MCF 10A (cell line): ENCODE measurements at regions not wholly inside any gene's neighbourhood (a gene's known extent, or its start where the extent isn't known, plus 50 kb on each side); places are given as distances from the start of the nearest gene placed in this dataset.

Experiments
- BruUV-seq: library from RNA; stranded (reverse); fragments of 400-500 nt; replicated peaks from 2 replicates; lab custom pipeline; 2021; lab: Mats Ljungman, UMichigan
- CTCF ChIA-PET: fragments of 300-600 bp; sonication (Branson Sonifier 250); formaldehyde crosslinking; extraction: SDS; loops from one replicate; lab custom pipeline; 2021; ENCODE audit warnings: antibody characterized with exemption, inconsistent platforms; lab: Yijun Ruan, JAX
- POLR2A ChIA-PET: fragments of 300-600, 350-650 bp; sonication (Branson Sonifier 250); formaldehyde crosslinking; extraction: SDS; loops from one replicate; lab custom pipeline; 2020; ENCODE audit warnings: antibody characterized with exemption, inconsistent platforms; lab: Yijun Ruan, JAX
- DNase-seq: peaks from one replicate; pipeline ENCODE4 v3.0.0-alpha.2; 2018; ENCODE audit not compliant: unreplicated experiment
- H3K27ac Mint-ChIP-seq: one replicate; pipeline ENCODE4 v1.8.0; 2022; ENCODE audit warnings: mild to moderate bottlenecking, low read depth, mixed read lengths; ENCODE audit not compliant: unreplicated experiment
- H3K27me3 Mint-ChIP-seq: one replicate; pipeline ENCODE4 v1.8.0; 2022; ENCODE audit warnings: mixed read lengths; ENCODE audit not compliant: insufficient read depth, unreplicated experiment
- H3K36me3 Mint-ChIP-seq: one replicate; pipeline ENCODE4 v1.8.0; 2022; ENCODE audit warnings: mild to moderate bottlenecking, moderate library complexity, mixed read lengths; ENCODE audit not compliant: insufficient read depth, unreplicated experiment
- H3K4me1 Mint-ChIP-seq: one replicate; pipeline ENCODE4 v1.8.0; 2022; ENCODE audit warnings: mixed read lengths; ENCODE audit not compliant: insufficient read depth, unreplicated experiment
- H3K4me3 Mint-ChIP-seq: one replicate; pipeline ENCODE4 v1.8.0; 2022; ENCODE audit warnings: mild to moderate bottlenecking, moderate library complexity, mixed read lengths; ENCODE audit not compliant: unreplicated experiment
- H3K9me3 Mint-ChIP-seq: one replicate; pipeline ENCODE4 v1.8.0; 2022; ENCODE audit warnings: mixed read lengths; ENCODE audit not compliant: unreplicated experiment
- intact Hi-C: fragments of 100-400 bp; cut with micrococcal nuclease; formaldehyde crosslinking; loops from 2 replicates; pipeline ENCODE4 v1.14.1; 2022
- TF ChIP-seq, protein P1 (sequence below): fragments of 200-600 bp; IDR thresholded peaks from one replicate; pipeline ENCODE4 v1.8.0; 2022; ENCODE audit warnings: antibody characterized with exemption, mild to moderate bottlenecking; ENCODE audit not compliant: unreplicated experiment

DNA sequence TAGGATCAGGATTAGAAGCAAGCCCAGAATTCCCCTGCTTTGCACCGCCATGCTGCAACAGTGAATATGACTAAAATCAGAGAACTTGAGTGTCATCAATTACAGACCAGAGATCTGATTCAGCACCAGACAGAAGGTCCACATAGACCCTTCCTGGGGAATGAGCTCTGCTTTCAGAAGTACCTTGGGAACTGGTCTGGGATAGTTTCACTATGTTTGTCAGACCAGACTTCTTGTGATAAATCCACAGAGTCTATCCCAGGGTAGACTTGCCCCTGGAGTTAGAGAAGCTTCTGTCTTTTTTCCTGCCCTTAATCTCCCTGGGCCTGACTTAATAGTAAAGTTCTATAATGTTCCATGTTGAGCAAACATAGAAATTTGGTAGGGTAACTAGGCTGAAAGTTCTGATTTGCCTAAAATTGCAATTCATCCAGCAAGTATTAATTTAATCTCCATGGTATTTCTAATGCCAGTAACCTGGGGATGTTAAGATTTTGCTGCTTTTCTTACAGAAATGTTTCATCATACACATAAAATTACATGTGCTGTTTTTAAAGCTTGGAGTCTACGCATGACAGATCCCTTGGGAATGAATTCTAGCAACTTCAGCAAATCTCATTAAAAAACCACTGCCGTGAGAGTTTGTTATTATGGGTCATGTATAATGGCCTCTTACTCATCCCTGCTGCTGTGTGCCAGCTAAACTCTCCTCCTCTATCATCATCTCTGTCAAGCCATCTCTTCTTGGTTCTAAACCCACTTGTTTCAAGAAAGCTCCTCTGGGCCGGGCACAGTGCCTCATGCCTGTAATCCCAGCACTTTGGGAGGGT lies 61.3 kb upstream of the METAP2 start:
- Mint-ChIP-seq H3K27me3 (no peaks in the 10 kb centered on the region), H3K4me3 (no peak overlapping the region), H3K4me1 (no peaks in the 10 kb centered on the region), H3K36me3 (peaks cover 4% of the 10 kb centered on the region), H3K27ac (peak overlapping the region; percentile 27), H3K9me3 (no peaks in the 10 kb centered on the region)
- CTCF ChIA-PET = interaction anchor here (0.6 to 0.7 kb wide), 3 partner anchors 11 to 1992 kb away, joined by 3 read pairs; no protein-coding TSS in a partner anchor
- TF ChIP-seq, protein P1, sequence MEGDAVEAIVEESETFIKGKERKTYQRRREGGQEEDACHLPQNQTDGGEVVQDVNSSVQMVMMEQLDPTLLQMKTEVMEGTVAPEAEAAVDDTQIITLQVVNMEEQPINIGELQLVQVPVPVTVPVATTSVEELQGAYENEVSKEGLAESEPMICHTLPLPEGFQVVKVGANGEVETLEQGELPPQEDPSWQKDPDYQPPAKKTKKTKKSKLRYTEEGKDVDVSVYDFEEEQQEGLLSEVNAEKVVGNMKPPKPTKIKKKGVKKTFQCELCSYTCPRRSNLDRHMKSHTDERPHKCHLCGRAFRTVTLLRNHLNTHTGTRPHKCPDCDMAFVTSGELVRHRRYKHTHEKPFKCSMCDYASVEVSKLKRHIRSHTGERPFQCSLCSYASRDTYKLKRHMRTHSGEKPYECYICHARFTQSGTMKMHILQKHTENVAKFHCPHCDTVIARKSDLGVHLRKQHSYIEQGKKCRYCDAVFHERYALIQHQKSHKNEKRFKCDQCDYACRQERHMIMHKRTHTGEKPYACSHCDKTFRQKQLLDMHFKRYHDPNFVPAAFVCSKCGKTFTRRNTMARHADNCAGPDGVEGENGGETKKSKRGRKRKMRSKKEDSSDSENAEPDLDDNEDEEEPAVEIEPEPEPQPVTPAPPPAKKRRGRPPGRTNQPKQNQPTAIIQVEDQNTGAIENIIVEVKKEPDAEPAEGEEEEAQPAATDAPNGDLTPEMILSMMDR = no peak
- no TSS peak for BruUV-seq
- POLR2A ChIA-PET = interaction anchor here (0.7 to 2.9 kb wide), 8 partner anchors 10 to 64 kb away, joined by 3 to 37 read pairs (median 5); partner anchors contain the start of gene METAP2
- peak; percentile 78 for DNase-seq
- intact Hi-C loops = loop anchor here (10.0 kb wide), 1 partner anchor 1598 kb away; no protein-coding TSS in a partner anchor

- CTCF ChIA-PET = no interaction called here
- POLR2A ChIA-PET = interaction anchor here (1.0 to 2.9 kb wide), 3 partner anchors 14 to 61 kb away, joined by 3 to 37 read pairs (median 33); partner anchors contain the start of gene METAP2
- H3K27me3 Mint-ChIP-seq = no peaks in the 10 kb centered on the region
- H3K4me3 Mint-ChIP-seq = no peak overlapping the region
- H3K4me1 Mint-ChIP-seq = no peaks in the 10 kb centered on the region
- no peaks in the 10 kb centered on the region for H3K9me3 Mint-ChIP-seq
- no peak for DNase-seq
- peaks cover 4% of the 10 kb centered on the region for H3K36me3 Mint-ChIP-seq
- intact Hi-C loops = loop anchor here (10.0 kb wide), 1 partner anchor 1599 kb away; no protein-coding TSS in a partner anchor
- TF ChIP-seq, protein P1 = no peak
- no peak overlapping the region for H3K27ac Mint-ChIP-seq
- no TSS peak for BruUV-seq
These were observed 60.4 kb upstream of the METAP2 start for GRCh38 chr12:95413576-95413975.

GRCh38 chr12:95415451-95415850 lies 58.5 kb upstream of the METAP2 start:
- intact Hi-C loops = loop anchor here (10.0 kb wide), 1 partner anchor 1601 kb away; no protein-coding TSS in a partner anchor
- H3K27me3 Mint-ChIP-seq = no peaks in the 10 kb centered on the region
- no peak overlapping the region for H3K27ac Mint-ChIP-seq

More at GRCh38 chr12:95415451-95415850, 58.5 kb upstream of the METAP2 start:
- no TSS peak for BruUV-seq
- Mint-ChIP-seq H3K9me3 (no peaks in the 10 kb centered on the region), H3K4me3 (no peak overlapping the region), H3K36me3 (no peaks in the 10 kb centered on the region), H3K4me1 (no peaks in the 10 kb centered on the region)
- ChIA-PET POLR2A (interaction anchor here (0.8 to 2.0 kb wide), 2 partner anchors 18 to 26 kb away, joined by 3 to 5 read pairs; no protein-coding TSS in a partner anchor), CTCF (no interaction called here)
- no peak for DNase-seq
- TF ChIP-seq, protein P1 = no peak
